Colonic mucosa (tissue), 4 donors: ENCODE measurements at regions not wholly inside any gene's neighbourhood (a gene's known extent, or its start where the extent isn't known, plus 50 kb on each side); places are given as distances from the start of the nearest gene placed in this dataset.
"Not testable (repeated sequence)": the region's sequence is repeated elsewhere in the genome, so short reads cannot be mapped to it uniquely, and the experiment has no call there.

ENCODE experiments used
- DNase-seq: peaks from one replicate; pipeline ENCODE4 v3.0.0-alpha.2; 2020
- H3K27ac ChIP-seq: fragments of 200-600 bp; one replicate; pipeline ENCODE4 v1.8.0; 2021
- H3K27me3 ChIP-seq: fragments of 200-600 bp; one replicate; pipeline ENCODE4 v1.8.0; 2021
- H3K36me3 ChIP-seq: fragments of 200-600 bp; one replicate; pipeline ENCODE4 v1.8.0; 2021
- H3K4me1 ChIP-seq: fragments of 200-600 bp; one replicate; pipeline ENCODE4 v1.8.0; 2021; ENCODE audit warnings: mild to moderate bottlenecking
- H3K4me3 ChIP-seq: fragments of 200-600 bp; one replicate; pipeline ENCODE4 v1.8.0; 2021
- H3K9ac ChIP-seq, 2 donors: one replicate each; pipeline ENCODE4 v1.7.0; 2013; ENCODE audit warnings: control low read depth in 2 of 2, low read depth in 2 of 2, low read length in 2 of 2
- H3K9me3 ChIP-seq: fragments of 200-600 bp; one replicate; pipeline ENCODE4 v1.8.0; 2021
- intact Hi-C: fragments of 100-400 bp; cut with DNase I; formaldehyde crosslinking; loops from one replicate; pipeline ENCODE4 v1.14.1; 2022
- TF ChIP-seq, protein P1 (sequence below): fragments of 200-600 bp; IDR thresholded peaks from one replicate; pipeline ENCODE4 v1.8.0; 2022; ENCODE audit warnings: antibody characterized with exemption, mild to moderate bottlenecking
- donor health status: healthy.
- donor health status: DM: no; HTN: no; CAD: no.
- donor health status: DM: no; HTN: no; CAD: no.

DNA sequence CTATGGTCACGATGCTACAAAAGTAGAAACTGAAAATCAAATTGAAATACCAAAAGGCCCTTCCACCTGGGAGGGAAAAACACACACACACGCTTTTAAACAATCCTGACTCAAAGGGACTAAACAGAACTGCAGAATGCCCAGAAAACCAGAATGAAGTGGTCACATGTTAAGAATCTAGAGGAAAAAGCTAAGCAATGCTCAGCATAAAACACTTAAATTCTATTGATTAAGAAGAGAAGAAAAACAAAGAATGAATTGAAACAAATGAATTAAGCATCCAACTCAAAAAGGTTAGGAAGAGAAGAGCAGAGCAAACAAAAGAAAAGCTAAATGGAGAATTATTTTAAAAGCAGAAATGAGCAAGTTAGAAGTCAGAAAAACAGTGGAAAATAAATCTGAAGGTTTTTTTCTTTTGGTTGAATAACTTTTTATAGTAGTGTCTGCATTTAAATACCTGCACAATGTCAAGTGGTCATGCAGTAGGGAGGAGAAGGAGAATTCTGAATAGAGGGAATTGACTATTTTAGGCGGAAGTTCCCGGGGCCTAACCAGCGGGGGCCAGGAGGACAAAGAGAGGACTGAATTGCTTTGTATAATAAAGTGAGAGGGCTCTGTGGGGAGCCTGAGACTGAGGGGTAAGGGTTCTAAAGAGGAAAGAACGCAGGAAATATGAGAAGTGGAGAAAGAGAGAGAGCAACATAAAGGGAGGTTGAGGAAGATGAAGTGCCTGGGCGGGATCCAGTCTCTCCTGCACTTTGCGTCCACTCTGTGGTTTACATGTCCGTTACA lies 146.8 kb downstream of the ATPSCKMT start:
- Histone ChIP-seq H3K9me3 (no peaks in the 10 kb centered on the region), H3K4me1 (no peaks in the 10 kb centered on the region), H3K9ac (no peak overlapping the region), H3K4me3 (no peak overlapping the region), H3K27me3 (no peaks in the 10 kb centered on the region), H3K27ac (no peak overlapping the region), H3K36me3 (no peaks in the 10 kb centered on the region)
- no peak for DNase-seq
- intact Hi-C loops: no loop called here
- TF ChIP-seq, protein P1, sequence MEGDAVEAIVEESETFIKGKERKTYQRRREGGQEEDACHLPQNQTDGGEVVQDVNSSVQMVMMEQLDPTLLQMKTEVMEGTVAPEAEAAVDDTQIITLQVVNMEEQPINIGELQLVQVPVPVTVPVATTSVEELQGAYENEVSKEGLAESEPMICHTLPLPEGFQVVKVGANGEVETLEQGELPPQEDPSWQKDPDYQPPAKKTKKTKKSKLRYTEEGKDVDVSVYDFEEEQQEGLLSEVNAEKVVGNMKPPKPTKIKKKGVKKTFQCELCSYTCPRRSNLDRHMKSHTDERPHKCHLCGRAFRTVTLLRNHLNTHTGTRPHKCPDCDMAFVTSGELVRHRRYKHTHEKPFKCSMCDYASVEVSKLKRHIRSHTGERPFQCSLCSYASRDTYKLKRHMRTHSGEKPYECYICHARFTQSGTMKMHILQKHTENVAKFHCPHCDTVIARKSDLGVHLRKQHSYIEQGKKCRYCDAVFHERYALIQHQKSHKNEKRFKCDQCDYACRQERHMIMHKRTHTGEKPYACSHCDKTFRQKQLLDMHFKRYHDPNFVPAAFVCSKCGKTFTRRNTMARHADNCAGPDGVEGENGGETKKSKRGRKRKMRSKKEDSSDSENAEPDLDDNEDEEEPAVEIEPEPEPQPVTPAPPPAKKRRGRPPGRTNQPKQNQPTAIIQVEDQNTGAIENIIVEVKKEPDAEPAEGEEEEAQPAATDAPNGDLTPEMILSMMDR: no peak

DNA sequence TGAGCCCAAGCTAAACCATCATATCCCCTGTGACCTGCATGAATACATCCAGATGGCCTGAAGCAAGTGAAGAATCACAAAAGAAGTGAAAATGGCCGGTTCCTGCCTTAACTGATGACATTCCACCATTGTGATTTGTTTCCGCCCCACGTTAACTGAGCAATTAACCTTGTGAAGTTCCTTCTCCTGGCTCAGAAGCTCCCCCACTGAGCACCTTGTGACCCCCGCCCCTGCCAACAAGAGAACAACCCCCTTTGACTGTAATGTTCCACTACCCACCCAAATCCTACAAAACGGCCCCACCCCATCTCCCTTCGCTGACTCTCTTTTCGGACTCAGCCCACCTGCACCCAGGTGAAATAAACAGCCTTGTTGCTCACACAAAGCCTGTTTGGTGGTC lies 147.5 kb downstream of the ATPSCKMT start:
- H3K9me3 ChIP-seq, H3K4me3 ChIP-seq, H3K27ac ChIP-seq, H3K27me3 ChIP-seq, H3K36me3 ChIP-seq, intact Hi-C loops, H3K9ac ChIP-seq, DNase-seq, H3K4me1 ChIP-seq: not testable (repeated sequence)

DNA sequence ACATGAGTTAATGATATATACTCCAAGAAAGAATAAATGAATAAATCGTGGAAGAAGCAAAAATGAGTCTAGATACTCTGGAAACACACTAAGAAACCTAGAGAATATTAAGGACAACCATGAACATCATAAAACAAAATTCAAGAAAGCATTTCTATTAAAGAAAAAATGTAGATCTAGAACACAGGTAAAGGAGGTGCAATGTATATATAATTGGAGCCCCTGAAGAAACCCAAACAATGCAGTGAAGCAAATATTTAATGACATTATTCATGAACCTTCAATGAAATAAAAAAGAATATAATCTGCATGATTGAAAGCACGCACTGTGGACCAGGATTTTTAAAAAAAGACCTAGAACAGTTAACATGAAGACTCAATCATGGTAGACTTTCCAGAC lies 150.1 kb downstream of the ATPSCKMT start:
- Histone ChIP-seq H3K36me3 (no peaks in the 10 kb centered on the region), H3K27me3 (no peaks in the 10 kb centered on the region), H3K27ac (no peak overlapping the region), H3K4me3 (no peak overlapping the region), H3K9ac (no peak overlapping the region), H3K4me1 (no peaks in the 10 kb centered on the region), H3K9me3 (no peaks in the 10 kb centered on the region)
- TF ChIP-seq, protein P1: no peak
- intact Hi-C loops: no loop called here
- no peak for DNase-seq

DNA sequence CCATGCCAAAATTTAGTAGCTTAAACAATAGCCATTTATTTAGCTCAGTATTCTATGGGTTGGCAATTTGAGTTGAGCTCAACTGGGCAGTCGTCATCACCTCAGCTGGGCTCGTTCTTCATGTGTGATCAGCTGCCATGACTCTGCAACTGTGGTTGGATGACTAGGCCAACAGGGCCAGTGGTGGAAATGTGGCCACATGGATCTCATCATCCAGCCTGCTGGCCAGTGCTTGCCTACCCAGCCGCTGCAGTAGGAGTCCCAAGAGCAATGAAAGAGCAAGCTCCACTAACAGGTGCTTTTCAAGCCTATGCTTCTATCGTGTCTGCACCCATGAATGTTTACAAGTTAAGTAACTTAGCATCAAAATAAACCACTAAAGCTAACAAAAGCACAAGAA lies 158.0 kb downstream of the ATPSCKMT start:
- TF ChIP-seq, protein P1: no peak
- H3K9me3 ChIP-seq: no peaks in the 10 kb centered on the region
- H3K27me3 ChIP-seq: no peaks in the 10 kb centered on the region
- no peak overlapping the region for H3K4me3 ChIP-seq
- no peaks in the 10 kb centered on the region for H3K4me1 ChIP-seq
- intact Hi-C loops: no loop called here
- DNase-seq: no peak
- H3K27ac ChIP-seq: no peak overlapping the region
- H3K36me3 ChIP-seq: no peaks in the 10 kb centered on the region
- H3K9ac ChIP-seq: no peak overlapping the region

DNA sequence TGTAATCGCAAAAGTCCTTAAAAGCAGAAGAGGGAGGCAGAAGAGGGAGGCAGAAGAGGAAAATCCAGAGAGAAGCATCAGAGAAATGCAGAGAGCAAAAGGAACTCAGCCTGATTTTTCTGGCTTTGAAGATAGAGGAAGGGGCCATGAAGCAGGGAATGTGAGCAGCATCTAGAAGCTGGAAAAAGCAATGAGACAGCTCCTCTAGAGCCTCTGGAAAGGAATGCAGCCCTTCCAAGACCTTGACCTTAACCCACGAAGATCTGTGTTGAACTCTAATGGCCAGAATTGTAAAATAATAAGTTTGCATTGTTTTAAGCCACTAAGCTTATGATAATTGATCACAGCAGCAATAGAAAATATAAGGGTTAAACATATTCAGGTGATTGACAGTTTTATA lies 159.6 kb downstream of the ATPSCKMT start:
- H3K27me3 ChIP-seq: no peaks in the 10 kb centered on the region
- intact Hi-C loops: no loop called here
- DNase-seq: no peak
- TF ChIP-seq, protein P1: no peak
- H3K4me1 ChIP-seq: no peaks in the 10 kb centered on the region
- no peak overlapping the region for H3K27ac ChIP-seq
- no peaks in the 10 kb centered on the region for H3K9me3 ChIP-seq
- no peak overlapping the region for H3K9ac ChIP-seq
- no peaks in the 10 kb centered on the region for H3K36me3 ChIP-seq
- H3K4me3 ChIP-seq: no peak overlapping the region

DNA sequence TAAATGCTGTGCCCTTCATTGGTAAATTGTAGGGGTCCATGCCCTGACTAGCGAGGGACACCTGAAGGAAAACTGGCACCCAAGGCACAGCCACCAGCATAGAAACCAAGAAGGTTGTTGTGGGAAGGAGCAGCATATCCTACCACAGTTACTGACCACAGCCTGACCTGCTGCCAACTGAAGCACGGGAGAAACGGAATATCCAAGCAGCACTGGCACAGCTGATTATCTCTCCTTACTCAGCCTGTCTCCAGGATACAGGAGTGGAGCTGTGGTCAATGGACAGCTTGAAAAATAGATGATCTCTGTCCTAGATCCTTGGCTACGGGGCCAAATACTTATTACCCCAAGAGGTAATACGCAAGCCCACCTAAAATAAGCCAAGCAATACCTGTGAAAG lies 164.5 kb downstream of the ATPSCKMT start:
- Histone ChIP-seq H3K9ac (no peak overlapping the region), H3K9me3 (no peaks in the 10 kb centered on the region), H3K4me1 (no peaks in the 10 kb centered on the region), H3K4me3 (no peak overlapping the region), H3K27me3 (no peaks in the 10 kb centered on the region), H3K36me3 (no peaks in the 10 kb centered on the region), H3K27ac (no peak overlapping the region)
- DNase-seq: no peak
- TF ChIP-seq, protein P1: no peak
- intact Hi-C loops: no loop called here
